ENCODE measurements at regions not wholly inside any gene's neighbourhood (a gene's known extent, or its start where the extent isn't known, plus 50 kb on each side); places are given as distances from the start of the nearest gene placed in this dataset.
A peak's percentile ranks its signal among the peaks of the same experiment; 100 is the strongest.

DNA sequence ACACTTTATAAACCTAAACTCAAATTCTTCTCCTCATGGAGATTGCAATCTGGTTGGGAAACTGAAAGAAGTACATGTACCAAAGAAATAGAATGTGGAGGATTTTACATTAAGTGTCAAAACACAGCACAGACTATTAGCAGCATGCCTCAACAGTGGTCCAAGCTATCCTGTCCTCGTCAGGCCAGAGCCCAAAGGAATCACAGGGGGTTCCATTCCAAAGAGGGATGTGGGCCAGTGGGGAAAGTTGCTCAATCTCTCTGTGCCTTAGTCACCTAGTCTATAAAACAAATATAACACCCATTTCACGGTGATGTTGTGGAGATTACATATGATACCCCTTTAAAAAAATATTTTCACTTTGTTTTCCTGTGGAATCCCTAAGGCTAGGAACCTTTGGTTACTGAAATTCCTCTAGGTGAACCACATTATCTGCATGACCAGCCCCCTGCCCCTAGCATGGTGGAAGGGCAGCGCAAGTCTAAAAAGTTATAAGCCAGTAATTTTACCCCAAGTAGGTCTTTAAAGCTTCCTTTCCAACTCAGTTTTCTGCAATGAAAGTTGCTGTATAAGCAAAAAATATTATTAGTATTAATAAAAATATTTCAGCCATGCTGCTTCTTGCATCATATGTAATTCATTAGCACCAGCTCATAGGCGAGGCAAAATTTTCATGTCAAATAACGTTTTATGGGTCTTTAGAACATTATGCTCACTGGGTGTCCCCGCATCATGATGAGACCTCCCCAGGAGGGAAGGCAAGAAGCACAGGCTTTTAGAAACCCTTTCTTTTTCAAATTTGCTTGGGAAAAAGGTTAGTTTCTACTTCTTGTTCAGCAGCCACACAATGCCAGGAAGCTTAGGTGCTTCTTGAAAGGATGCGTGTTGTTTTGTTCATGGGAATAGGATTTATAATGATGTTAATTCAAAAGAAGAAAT is 548.8 kb upstream of the PKN2 start:
- peak; percentile 65 for ATAC-seq
- H3K27ac Mint-ChIP-seq, result peak overlapping the region; percentile 43
- no peak overlapping the region for H3K4me3 Mint-ChIP-seq
- TF ChIP-seq AFF4 (CRISPR knock-in tag; IDR thresholded peaks at IDR 0.05; ENCODE audit: borderline replicate concordance) (no peak), FOXK1 (CRISPR knock-in tag; IDR thresholded peaks at IDR 0.05) (no peak), ZNF423 (CRISPR knock-in tag; IDR thresholded peaks at IDR 0.05) (peak; percentile 77)
- H3K9me3 Mint-ChIP-seq, result peaks cover 12% of the 10 kb centered on the region
- H3K27me3 Mint-ChIP-seq (ENCODE audit: low read depth), result no peaks in the 10 kb centered on the region; the same call in 1 of the 2 replicates
- no peak for DNase-seq (ENCODE audit: low spot score)
- POLR2A ChIA-PET, result no interaction called here
- CTCF ChIA-PET, result interaction anchor here (1.4 kb wide), 1 partner anchor 16 kb away, joined by 4 read pairs; no protein-coding TSS in a partner anchor
- H3K36me3 Mint-ChIP-seq, result peaks cover 9% of the 10 kb centered on the region
- peaks cover 41% of the 10 kb centered on the region for H3K4me1 Mint-ChIP-seq

GRCh38 chr1:88139633-88140032 is 544.4 kb upstream of the PKN2 start:
- ATAC-seq (no peak), DNase-seq (ENCODE audit: low spot score) (no peak)
- Mint-ChIP-seq H3K27me3 (ENCODE audit: low read depth) (no peaks in the 10 kb centered on the region), H3K36me3 (no peaks in the 10 kb centered on the region), H3K9me3 (no peaks in the 10 kb centered on the region), H3K4me1 (peaks cover 37% of the 10 kb centered on the region), H3K27ac (no peak overlapping the region), H3K4me3 (no peak overlapping the region)
- ChIA-PET CTCF (interaction anchor here (1.0 kb wide), 1 partner anchor 41 kb away, joined by 3 read pairs; no protein-coding TSS in a partner anchor), POLR2A (no interaction called here)
- no peak for TF ChIP-seq TP53 (CRISPR knock-in tag; IDR thresholded peaks at IDR 0.05)
- no peak for TF ChIP-seq ELF4 (CRISPR knock-in tag; IDR thresholded peaks at IDR 0.05; ENCODE audit: low read depth)
- TF ChIP-seq NR3C1 (CRISPR knock-in tag; conservative IDR thresholded peaks at IDR 0.05; ENCODE audit: low read depth), result no peak
- no peak for TF ChIP-seq IRF1 (CRISPR knock-in tag; IDR thresholded peaks at IDR 0.05)
- TF ChIP-seq IRF2 (CRISPR knock-in tag; IDR thresholded peaks at IDR 0.05; ENCODE audit: borderline replicate concordance, low read depth), result no peak
- TF ChIP-seq HMGXB4 (CRISPR knock-in tag; IDR thresholded peaks at IDR 0.05), result no peak
- no peak for TF ChIP-seq ATF1 (CRISPR knock-in tag; IDR thresholded peaks at IDR 0.05)
- TF ChIP-seq SP1 (CRISPR knock-in tag; conservative IDR thresholded peaks at IDR 0.05), result no peak
- TF ChIP-seq NR1H2 (CRISPR knock-in tag; IDR thresholded peaks at IDR 0.05), result no peak
- TF ChIP-seq ETV6 (CRISPR knock-in tag; IDR thresholded peaks at IDR 0.05), result no peak
- no peak for TF ChIP-seq ZNF138 (CRISPR knock-in tag; conservative IDR thresholded peaks at IDR 0.05)
- TF ChIP-seq TEAD4 (CRISPR knock-in tag; IDR thresholded peaks at IDR 0.05), result no peak
- no peak for TF ChIP-seq ATF6 (CRISPR knock-in tag; IDR thresholded peaks at IDR 0.05)
- TF ChIP-seq OVOL2 (CRISPR knock-in tag; IDR thresholded peaks at IDR 0.05; ENCODE audit: borderline replicate concordance), result no peak
- no peak for TF ChIP-seq ZNF263 (CRISPR knock-in tag; IDR thresholded peaks at IDR 0.05; ENCODE audit: low read depth)
- TF ChIP-seq, protein P1, sequence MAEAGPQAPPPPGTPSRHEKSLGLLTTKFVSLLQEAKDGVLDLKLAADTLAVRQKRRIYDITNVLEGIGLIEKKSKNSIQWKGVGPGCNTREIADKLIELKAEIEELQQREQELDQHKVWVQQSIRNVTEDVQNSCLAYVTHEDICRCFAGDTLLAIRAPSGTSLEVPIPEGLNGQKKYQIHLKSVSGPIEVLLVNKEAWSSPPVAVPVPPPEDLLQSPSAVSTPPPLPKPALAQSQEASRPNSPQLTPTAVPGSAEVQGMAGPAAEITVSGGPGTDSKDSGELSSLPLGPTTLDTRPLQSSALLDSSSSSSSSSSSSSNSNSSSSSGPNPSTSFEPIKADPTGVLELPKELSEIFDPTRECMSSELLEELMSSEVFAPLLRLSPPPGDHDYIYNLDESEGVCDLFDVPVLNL (CRISPR knock-in tag; IDR thresholded peaks at IDR 0.05; ENCODE audit: borderline replicate concordance, low read depth), result no peak
